ENCODE measurements at regions not wholly inside any gene's neighbourhood (a gene's known extent, or its start where the extent isn't known, plus 50 kb on each side); places are given as distances from the start of the nearest gene placed in this dataset.

GRCh38 chr5:175037820-175038219 is 313.4 kb downstream of the MSX2 start:
- no peak for DNase-seq (ENCODE audit: low read depth, low spot score)

GRCh38 chr5:175035882-175036533 is 311.6 kb downstream of the MSX2 start:
- DNase-seq (ENCODE audit: low read depth, low spot score) = peak; percentile 2

DNA sequence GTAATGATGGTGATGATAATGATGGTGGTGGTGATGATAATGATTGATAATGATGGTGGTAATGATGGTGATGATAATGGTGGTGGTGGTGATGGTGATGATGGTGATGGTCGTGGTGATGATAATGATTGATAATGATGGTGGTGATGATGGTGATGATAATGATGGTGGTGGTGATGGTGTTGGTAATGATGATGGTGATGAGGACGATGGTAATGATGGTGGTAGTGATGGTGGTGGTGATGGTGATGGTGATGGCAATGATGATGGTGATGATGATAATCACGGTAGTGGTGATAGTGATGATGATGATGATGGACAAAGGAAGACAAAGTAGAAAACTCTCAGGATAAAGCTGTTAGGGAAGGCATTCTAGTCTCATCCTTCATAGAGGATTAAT is 310.5 kb downstream of the MSX2 start:
- no peak for DNase-seq (ENCODE audit: low read depth, low spot score)

GRCh38 chr5:175032741-175033151 is 308.4 kb downstream of the MSX2 start:
- no peak for DNase-seq (ENCODE audit: low read depth, low spot score)

DNA sequence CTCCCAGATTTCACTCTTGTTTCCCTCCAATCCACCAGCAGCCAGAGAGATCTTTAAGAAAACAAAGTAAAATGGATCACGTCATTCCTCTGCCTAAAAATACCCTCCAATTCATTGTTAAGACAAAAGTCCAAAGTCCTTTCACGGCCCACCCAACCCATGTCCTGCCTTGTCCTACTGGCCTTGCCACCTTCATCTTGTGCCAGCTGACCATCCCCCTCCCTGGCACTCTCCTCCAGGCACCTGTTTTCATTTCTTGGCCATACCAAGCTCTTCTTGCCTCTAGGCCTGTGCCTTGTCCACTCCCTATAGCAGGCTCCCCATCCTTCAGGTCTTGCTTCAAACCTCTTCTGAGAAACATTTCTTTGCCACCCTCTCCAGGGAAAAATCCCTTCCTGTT is 307.6 kb downstream of the MSX2 start:
- DNase-seq (ENCODE audit: low read depth, low spot score) = no peak

GRCh38 chr5:175027390-175027789 is 303.0 kb downstream of the MSX2 start:
- no peak for DNase-seq (ENCODE audit: low read depth, low spot score)

DNA sequence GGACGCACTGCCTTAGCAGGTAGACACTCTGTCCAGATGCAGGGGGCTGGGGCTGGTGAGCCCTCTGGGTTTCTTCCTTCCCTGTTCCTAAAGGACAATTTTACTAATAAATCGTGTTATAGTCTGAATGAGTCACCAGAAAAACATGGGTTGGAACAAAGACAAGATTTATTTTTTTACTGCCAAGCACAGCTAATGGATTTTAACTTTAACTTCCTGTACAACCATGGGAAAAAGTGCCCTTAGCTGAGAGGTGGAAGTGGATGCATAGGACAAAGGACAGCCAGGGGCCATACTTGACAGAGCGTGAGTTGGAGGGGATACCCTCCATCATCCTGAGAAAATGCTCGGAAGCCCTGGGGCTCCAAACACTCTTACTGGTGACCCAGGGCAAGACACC is 300.7 kb downstream of the MSX2 start:
- DNase-seq (ENCODE audit: low read depth, low spot score) = no peak

- DNase-seq (ENCODE audit: low read depth, low spot score) = no peak
These were observed 297.7 kb downstream of the MSX2 start for GRCh38 chr5:175021841-175022625.

GRCh38 chr5:175021321-175021720 is 296.9 kb downstream of the MSX2 start:
- no peak for DNase-seq (ENCODE audit: low read depth, low spot score)

- no peak for DNase-seq (ENCODE audit: low read depth, low spot score)
These were observed 290.8 kb downstream of the MSX2 start for GRCh38 chr5:175015028-175015685.

GRCh38 chr5:175013251-175013650 is 288.9 kb downstream of the MSX2 start:
- DNase-seq (ENCODE audit: low read depth, low spot score) = no peak

DNA sequence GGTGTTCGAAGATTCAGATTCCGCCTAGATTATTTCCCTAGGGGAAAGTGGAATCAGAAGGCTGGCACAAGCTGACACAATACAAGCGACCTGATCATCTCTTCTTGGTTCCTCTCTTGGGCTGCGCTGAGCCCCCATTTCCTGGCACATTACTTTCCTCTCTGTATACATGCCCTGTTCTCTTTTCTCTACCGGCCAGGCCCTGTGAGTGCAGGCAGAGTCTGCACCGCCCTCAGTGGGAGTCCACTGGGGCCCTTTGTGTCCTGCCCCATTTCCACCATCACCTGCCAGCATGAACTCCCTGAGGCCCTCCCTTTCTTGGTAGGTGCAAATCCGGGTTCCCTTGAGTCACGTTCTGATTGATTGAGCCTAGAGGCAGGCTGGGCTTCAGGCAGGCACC is 287.9 kb downstream of the MSX2 start:
- DNase-seq (ENCODE audit: low read depth, low spot score) = peak; percentile 14

- peak; percentile 37 for DNase-seq (ENCODE audit: low read depth, low spot score)
These were observed 279.1 kb downstream of the MSX2 start for GRCh38 chr5:175003531-175003930.

- DNase-seq (ENCODE audit: low read depth, low spot score) = no peak
These were observed 277.7 kb downstream of the MSX2 start for GRCh38 chr5:175001876-175002645.

DNA sequence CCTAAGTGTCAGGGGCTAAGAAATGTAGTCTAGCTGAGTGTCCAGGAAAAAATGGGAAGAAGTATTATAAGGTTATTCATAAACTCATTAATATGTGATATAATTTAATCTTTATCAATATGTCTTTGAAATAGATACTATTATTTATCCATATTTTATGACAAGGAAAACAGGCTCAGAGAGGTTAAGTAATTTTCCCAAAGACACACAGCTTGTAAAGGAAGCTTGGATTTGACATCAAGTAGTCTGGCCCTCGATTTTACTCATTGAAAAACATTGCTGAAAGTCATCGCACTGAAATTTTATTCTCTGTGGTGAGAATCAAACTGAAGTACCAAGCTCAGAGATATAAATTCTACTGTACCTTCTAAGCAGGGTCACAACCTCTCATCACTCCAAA is 276.9 kb downstream of the MSX2 start:
- DNase-seq (ENCODE audit: low read depth, low spot score) = no peak

- no peak for DNase-seq (ENCODE audit: low read depth, low spot score)
These were observed 275.2 kb downstream of the MSX2 start for GRCh38 chr5:174999581-174999980.

GRCh38 chr5:174998131-174998730 is 273.8 kb downstream of the MSX2 start:
- DNase-seq (ENCODE audit: low read depth, low spot score) = no peak

DNA sequence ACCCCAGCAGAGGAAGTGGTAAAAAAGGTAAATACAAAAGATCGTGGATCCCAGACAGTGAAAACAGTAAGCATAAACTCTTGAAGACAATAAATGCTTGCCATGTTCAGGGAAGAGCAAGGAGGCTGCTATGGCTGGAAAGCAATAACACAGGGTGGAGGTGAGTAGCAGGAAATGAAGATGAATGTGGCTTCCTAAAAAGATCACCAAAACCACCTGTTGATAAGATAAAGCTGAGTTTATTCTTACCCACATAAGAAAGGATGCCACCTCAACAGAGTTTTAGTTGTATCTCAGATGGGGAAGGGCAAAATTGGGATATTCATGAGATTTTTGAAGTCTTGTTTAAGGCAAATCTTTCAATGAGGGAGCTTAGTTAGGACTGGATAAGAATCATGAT is 273.3 kb downstream of the MSX2 start:
- DNase-seq (ENCODE audit: low read depth, low spot score) = no peak

DNA sequence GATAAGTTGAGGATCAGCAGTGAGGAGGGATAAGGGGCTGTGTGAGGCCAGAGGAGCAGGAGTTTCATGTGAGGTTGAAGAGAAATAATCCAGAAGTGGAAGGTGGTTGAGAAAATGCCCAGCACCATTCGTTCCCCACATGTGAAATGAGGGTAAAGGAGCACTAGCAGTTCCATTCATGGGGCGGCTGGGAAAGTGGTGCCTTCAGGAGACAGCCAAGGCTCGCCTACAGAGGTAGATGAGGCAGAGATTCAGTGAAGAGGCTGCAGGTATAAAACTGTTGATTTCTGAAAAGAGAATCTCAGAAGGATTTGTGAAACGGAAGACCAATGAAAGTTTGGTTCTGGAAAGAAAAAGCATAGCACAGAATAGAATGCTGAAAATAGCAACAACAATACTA is 272.6 kb downstream of the MSX2 start:
- no peak for DNase-seq (ENCODE audit: low read depth, low spot score)

DNA sequence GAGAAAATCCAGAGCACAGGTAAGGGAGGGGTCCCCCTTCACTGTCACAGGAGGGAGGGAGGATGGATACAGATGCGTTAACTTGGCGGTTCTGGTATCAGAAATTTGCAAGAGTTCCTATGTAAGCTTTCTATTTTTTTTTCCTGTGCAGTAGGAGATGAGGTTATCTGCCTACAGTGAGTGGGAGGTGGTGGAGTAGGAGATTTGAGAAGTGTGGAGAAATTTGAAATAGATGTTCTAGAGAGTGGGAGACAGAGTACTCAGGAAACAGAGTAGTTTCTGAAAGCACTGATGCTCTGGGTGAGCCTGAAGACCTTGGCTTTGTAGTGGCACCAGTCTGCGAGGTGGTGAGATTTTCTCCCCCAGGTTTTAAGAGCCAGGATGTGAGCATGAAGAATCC is 271.4 kb downstream of the MSX2 start:
- DNase-seq (ENCODE audit: low read depth, low spot score) = no peak

DNA sequence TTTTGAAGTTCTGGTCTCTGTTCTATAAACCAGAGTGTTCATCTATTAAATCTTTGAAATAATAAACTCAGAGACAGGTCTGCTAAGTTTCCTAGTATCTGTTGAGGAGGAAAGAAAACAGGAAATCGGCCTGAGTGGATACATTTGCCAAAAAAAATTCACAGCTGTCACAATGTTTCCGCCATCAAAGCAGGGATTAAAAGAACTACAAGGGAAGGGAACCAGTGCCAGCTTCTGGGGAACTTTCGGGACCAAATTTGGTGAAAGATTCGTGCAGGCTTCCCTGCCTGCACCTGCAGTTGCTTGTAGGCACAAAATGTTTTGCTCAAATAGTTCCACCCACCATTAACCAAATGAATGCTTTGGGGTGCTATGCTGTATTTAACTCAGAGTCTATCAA is 267.5 kb downstream of the MSX2 start:
- no peak for DNase-seq (ENCODE audit: low read depth, low spot score)

- no peak for DNase-seq (ENCODE audit: low read depth, low spot score)
These were observed 266.5 kb downstream of the MSX2 start for GRCh38 chr5:174990909-174991308.

Data from ELF-1 (cell line).